Neural crest cell (in vitro differentiated cells): ENCODE measurements at regions not wholly inside any gene's neighbourhood (a gene's known extent, or its start where the extent isn't known, plus 50 kb on each side); places are given as distances from the start of the nearest gene placed in this dataset.

ENCODE experiments used
- DNase-seq: peaks from one replicate; pipeline ENCODE4 v3.0.0; 2021; ENCODE audit warnings: low read depth, mixed read lengths, low spot score
- H3K27ac Mint-ChIP-seq: one replicate; pipeline ENCODE4 v1.8.0; 2021; ENCODE audit warnings: mild to moderate bottlenecking, mixed read lengths; ENCODE audit not compliant: unreplicated experiment
- H3K27me3 Mint-ChIP-seq: 2 replicates; pipeline ENCODE4 v1.8.0; 2021; ENCODE audit warnings: low read depth, mild to moderate bottlenecking, mixed read lengths
- H3K36me3 Mint-ChIP-seq: 2 replicates; pipeline ENCODE4 v1.8.0; 2021; ENCODE audit warnings: low read depth, mild to moderate bottlenecking, mixed read lengths
- H3K4me1 Mint-ChIP-seq: 2 replicates; pipeline ENCODE4 v1.8.0; 2021; ENCODE audit warnings: mixed read lengths
- H3K4me3 Mint-ChIP-seq: one replicate; pipeline ENCODE4 v1.8.0; 2021; ENCODE audit warnings: mild to moderate bottlenecking, mixed read lengths
- H3K9me3 Mint-ChIP-seq: 2 replicates; pipeline ENCODE4 v1.8.0; 2021; ENCODE audit warnings: mixed read lengths
- TF ChIP-seq, protein P1 (sequence below): fragments of 200-600 bp; sonication (generic); conservative IDR thresholded peaks from 2 replicates; pipeline ENCODE4 v1.5.0; 2021; ENCODE audit warnings: antibody characterized with exemption, mild to moderate bottlenecking

DNA sequence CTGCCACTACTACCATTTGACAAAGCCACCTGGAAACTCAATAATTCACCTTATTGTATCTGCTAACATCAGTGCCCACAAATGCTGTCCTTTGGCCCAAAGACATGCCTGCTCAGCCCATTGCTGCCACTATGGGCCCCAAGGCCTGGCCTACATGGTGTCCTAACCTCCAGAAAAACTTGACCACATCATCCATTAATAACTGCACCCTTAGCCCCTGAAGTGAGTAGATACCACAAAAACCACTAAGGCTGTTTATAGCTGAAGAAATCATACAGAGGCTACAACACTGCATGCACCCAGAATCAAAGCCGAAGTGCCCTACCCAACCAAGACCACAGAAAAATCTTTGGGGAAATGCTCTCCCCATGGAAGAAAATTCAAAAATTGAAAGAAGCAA, 932.8 kb upstream of the SLITRK6 start:
- no peak overlapping the region for H3K27ac Mint-ChIP-seq
- H3K4me3 Mint-ChIP-seq, result no peak overlapping the region
- no peak for DNase-seq
- H3K4me1 Mint-ChIP-seq, result no peaks in the 10 kb centered on the region
- TF ChIP-seq, protein P1, sequence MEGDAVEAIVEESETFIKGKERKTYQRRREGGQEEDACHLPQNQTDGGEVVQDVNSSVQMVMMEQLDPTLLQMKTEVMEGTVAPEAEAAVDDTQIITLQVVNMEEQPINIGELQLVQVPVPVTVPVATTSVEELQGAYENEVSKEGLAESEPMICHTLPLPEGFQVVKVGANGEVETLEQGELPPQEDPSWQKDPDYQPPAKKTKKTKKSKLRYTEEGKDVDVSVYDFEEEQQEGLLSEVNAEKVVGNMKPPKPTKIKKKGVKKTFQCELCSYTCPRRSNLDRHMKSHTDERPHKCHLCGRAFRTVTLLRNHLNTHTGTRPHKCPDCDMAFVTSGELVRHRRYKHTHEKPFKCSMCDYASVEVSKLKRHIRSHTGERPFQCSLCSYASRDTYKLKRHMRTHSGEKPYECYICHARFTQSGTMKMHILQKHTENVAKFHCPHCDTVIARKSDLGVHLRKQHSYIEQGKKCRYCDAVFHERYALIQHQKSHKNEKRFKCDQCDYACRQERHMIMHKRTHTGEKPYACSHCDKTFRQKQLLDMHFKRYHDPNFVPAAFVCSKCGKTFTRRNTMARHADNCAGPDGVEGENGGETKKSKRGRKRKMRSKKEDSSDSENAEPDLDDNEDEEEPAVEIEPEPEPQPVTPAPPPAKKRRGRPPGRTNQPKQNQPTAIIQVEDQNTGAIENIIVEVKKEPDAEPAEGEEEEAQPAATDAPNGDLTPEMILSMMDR, result no peak
- no peaks in the 10 kb centered on the region for H3K27me3 Mint-ChIP-seq
- H3K36me3 Mint-ChIP-seq, result peaks cover 14% of the 10 kb centered on the region
- peaks cover 25% of the 10 kb centered on the region for H3K9me3 Mint-ChIP-seq

DNA sequence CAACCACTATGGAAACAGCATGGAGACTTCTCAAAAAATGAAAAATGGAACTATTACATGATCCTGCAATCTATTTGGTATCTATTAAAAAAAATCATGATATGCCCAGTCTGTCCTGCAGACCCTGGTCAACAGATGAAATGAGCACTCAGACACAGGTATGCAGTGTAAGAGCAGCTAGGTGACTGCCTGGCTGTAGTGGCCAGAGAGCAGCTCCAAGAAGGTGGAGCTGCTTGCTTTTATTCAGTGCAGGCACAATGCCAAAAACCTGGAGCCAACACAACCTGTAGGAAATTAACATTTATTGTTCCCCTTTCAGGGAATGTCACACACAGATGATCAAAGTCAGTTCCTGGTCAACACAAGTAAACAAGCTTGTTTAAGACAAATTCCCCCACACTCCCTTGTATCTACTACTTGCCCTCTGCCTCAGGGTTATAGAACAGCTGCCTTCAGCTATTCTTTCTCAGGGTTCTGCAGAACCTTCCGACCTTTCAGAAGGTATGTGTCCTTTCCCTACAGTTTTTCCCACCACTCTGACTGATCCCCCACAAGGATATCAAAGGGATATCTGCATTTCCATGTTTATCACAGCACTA, 933.7 kb upstream of the SLITRK5 start:
- DNase-seq, result no peak
- Mint-ChIP-seq H3K9me3 (peaks cover 28% of the 10 kb centered on the region), H3K36me3 (peaks cover 19% of the 10 kb centered on the region), H3K27ac (no peak overlapping the region), H3K27me3 (no peaks in the 10 kb centered on the region), H3K4me1 (no peaks in the 10 kb centered on the region), H3K4me3 (no peak overlapping the region)
- TF ChIP-seq, protein P1, result no peak

DNA sequence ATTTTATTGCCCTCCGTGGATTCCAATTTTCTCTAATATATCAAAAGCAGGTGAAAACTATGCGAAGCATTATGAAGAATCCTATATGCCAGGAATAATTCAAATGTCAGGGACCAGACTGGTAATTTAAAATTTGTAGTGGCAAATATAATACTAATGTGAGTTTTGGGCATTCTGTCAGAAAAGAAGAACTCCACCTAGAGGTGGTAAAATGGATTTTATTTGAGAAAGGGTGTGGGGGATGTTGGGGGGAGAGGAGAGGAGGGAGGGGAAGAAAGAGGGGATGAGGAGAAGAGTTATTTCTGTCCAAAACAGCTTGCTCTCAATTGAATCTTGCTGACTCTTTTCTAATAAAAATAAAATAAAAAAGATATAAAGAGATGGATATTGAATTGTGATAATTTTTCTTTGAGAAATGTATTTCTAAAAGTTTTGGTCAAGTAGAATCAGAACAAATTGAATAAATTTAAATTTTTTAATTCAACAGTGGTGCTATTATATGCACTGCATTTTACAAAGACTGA, 929.3 kb upstream of the SLITRK5 start:
- DNase-seq, result no peak
- no peaks in the 10 kb centered on the region for H3K27me3 Mint-ChIP-seq
- TF ChIP-seq, protein P1, result peak; percentile 20
- H3K27ac Mint-ChIP-seq, result no peak overlapping the region
- H3K4me3 Mint-ChIP-seq, result no peak overlapping the region
- H3K4me1 Mint-ChIP-seq, result no peaks in the 10 kb centered on the region
- peaks cover 5% of the 10 kb centered on the region for H3K36me3 Mint-ChIP-seq
- H3K9me3 Mint-ChIP-seq, result peaks cover 12% of the 10 kb centered on the region

DNA sequence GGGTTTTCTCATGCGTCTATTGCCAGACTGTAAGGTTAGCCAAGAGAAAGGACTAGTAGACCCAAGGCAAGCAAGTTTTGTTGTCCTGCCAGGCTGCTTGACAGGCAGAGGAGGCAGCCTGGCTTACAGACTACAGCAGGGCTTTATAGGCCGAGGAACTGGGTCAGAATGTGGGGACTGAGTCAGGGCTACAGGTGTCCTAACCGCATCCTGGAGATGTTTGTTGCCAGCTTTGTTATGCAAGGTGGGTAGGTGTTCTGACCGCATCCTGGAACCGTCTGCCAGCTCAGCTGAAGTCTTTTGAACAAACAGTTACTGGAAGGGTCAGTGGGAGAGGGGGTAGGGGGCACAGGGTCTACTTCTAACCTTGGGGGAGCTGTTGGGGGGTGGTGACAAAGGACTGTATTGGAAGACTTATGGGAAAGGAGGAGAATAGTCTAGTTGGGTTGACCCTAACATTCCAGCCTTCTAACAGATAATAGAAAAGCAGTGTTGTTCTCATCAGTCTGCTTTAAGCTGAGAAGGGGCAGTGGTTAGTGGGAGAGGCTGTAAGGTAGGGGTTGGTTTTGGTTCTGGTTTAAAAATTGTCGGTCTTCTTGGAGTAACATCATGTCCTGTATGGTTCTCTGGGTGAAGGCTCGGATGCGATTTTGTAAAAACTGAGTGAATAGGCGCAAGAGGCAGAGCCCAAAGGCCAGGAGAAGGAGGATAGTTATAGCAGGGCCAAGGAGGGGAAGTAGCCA, 913.8 kb upstream of the SLITRK5 start:
- DNase-seq, result no peak
- Mint-ChIP-seq H3K27me3 (no peaks in the 10 kb centered on the region), H3K9me3 (peaks cover 35% of the 10 kb centered on the region), H3K4me3 (no peak overlapping the region), H3K27ac (no peak overlapping the region), H3K4me1 (no peaks in the 10 kb centered on the region), H3K36me3 (peaks cover 21% of the 10 kb centered on the region)
- TF ChIP-seq, protein P1, result no peak

DNA sequence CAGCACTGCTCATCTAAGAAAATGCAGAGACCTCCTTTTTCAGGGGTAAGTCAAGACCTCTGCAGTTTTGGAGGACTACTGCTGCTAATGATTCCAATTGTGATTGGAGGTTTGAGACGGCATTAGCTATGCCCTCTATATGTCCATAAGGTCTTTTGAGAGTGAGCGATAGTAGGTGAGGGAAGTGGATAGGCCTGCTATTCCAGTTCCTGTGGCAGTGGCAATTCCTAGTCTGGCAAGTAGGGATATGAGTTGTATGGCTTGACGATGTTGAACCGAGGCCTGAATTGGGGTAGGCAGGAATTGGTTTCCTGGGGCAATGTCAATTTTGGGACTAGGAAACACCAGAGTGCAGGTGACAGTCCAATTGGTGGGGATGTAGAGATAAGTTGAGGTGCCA, 913.1 kb upstream of the SLITRK5 start:
- Mint-ChIP-seq H3K4me1 (no peaks in the 10 kb centered on the region), H3K36me3 (peaks cover 27% of the 10 kb centered on the region), H3K27me3 (no peaks in the 10 kb centered on the region), H3K27ac (no peak overlapping the region), H3K9me3 (peaks cover 42% of the 10 kb centered on the region), H3K4me3 (no peak overlapping the region)
- TF ChIP-seq, protein P1, result no peak
- DNase-seq, result no peak
